DOHH2 (cell line): ENCODE measurements at regions not wholly inside any gene's neighbourhood (a gene's known extent, or its start where the extent isn't known, plus 50 kb on each side); places are given as distances from the start of the nearest gene placed in this dataset.

Source experiments
- CTCF ChIP-seq: fragments of 200-600 bp; sonication (generic); IDR thresholded peaks from one replicate; pipeline ENCODE4 v1.5.1; 2014; ENCODE audit warnings: antibody characterized with exemption, mild to moderate bottlenecking, low read depth, low read length; ENCODE audit not compliant: poor library complexity, severe bottlenecking
- EZH2phosphoT487 ChIP-seq: fragments of 200-600 bp; sonication (generic); IDR thresholded peaks from 2 replicates; pipeline ENCODE4 v1.6.1; 2017; ENCODE audit warnings: borderline replicate concordance, mild to moderate bottlenecking, antibody characterized with exemption, low read length, moderate library complexity, mixed read lengths

- TF ChIP-seq CTCF (no peak), EZH2phosphoT487 (no peak)
Measured at GRCh38 chr7:155147624-155148023, 77.5 kb downstream of the HTR5A start.
